Activated naive CD8-positive, alpha-beta T cell treated with anti-CD3 and anti-CD28 coated beads for 36 hours (primary cell): ENCODE measurements at regions not wholly inside any gene's neighbourhood (a gene's known extent, or its start where the extent isn't known, plus 50 kb on each side); places are given as distances from the start of the nearest gene placed in this dataset.

Source experiments
- DNase-seq: peaks from one replicate; pipeline ENCODE4 v3.0.0; 2021
- H3K27ac Mint-ChIP-seq: one replicate; pipeline ENCODE4 v1.8.0; 2022; ENCODE audit warnings: mild to moderate bottlenecking, moderate library complexity, mixed read lengths
- H3K27me3 Mint-ChIP-seq: one replicate; pipeline ENCODE4 v1.8.0; 2022; ENCODE audit warnings: mild to moderate bottlenecking, mixed read lengths
- H3K36me3 Mint-ChIP-seq: one replicate; pipeline ENCODE4 v1.8.0; 2021; ENCODE audit warnings: mild to moderate bottlenecking, mixed read lengths
- H3K4me1 Mint-ChIP-seq: one replicate; pipeline ENCODE4 v1.8.0; 2021; ENCODE audit warnings: mixed read lengths
- H3K4me3 Mint-ChIP-seq: one replicate; pipeline ENCODE4 v1.8.0; 2022; ENCODE audit warnings: mild to moderate bottlenecking, moderate library complexity, mixed read lengths
- H3K9me3 Mint-ChIP-seq: one replicate; pipeline ENCODE4 v1.8.0; 2022; ENCODE audit warnings: mixed read lengths

DNA sequence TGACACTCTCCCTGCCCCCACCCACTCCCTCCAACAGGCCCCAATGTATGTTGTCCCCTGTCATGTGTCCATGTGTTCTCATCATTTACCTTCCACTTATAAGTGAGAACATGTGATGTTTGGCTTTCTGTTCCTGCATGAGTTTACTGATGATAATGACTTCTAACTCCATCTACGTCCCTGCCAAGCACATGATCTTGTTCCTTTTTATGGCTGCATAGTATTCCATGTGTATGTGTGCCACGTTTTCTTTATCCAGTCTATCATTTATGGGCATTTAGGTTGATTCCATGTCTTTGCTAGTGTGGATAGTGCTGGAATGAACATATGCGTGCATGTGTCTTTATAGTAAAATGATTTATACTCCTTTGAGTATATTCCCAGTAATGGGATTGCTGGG, 100.0 kb upstream of the LHX5 start:
- Mint-ChIP-seq H3K36me3 (no peaks in the 10 kb centered on the region), H3K27me3 (peaks cover 4% of the 10 kb centered on the region)

DNA sequence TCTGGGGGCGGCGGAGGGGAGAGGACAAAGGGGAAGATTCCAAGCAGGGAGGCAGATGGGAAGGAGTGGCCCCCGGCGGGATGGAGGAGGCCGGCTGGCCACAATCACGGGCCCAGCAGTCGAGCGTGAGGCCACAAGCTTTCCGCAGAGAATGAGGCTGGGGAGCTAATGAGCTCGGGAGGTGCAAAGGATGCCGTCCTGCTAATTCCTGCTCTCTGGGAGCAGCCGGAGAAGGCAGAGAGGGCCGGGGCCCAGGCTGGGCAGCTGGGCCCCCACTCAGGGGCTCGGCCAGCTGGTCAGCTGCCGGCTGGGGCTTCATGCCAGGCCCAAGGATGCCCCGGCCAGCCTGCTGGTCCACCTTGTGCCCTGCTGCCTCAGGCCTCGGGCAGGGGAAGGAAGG, 98.1 kb upstream of the LHX5 start:
- no peaks in the 10 kb centered on the region for H3K4me1 Mint-ChIP-seq
- no peak overlapping the region for H3K27ac Mint-ChIP-seq
- no peaks in the 10 kb centered on the region for H3K36me3 Mint-ChIP-seq
- H3K4me3 Mint-ChIP-seq = no peak overlapping the region
- H3K9me3 Mint-ChIP-seq = no peaks in the 10 kb centered on the region
- peaks cover 17% of the 10 kb centered on the region for H3K27me3 Mint-ChIP-seq
- DNase-seq = no peak

More for the DNA sequence above, 100.0 kb upstream of the LHX5 start:
- no peak overlapping the region for H3K4me3 Mint-ChIP-seq
- no peaks in the 10 kb centered on the region for H3K4me1 Mint-ChIP-seq
- H3K9me3 Mint-ChIP-seq = no peaks in the 10 kb centered on the region
- no peak overlapping the region for H3K27ac Mint-ChIP-seq
- DNase-seq = no peak

DNA sequence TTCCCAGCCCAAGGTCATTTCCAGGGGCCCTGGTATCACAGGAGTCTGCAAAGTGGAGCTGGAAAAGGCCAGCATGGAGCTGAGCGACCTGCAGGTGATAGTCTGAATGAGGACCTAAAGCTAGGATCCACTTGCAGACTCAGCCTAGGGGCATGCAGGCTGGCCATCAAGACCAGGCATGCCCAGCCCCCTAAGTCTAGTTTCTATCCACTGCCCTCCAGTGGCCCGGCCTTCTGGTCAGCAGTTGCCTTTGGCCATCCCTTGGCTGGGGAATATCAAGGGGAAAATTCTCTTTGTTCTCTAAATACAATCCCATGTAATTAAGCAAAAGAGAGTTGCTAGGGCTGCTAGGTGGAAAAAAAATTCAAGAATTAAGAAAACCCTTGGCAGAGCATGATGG, 96.3 kb upstream of the LHX5 start:
- no peaks in the 10 kb centered on the region for H3K9me3 Mint-ChIP-seq
- H3K36me3 Mint-ChIP-seq = no peaks in the 10 kb centered on the region
- no peak overlapping the region for H3K27ac Mint-ChIP-seq
- no peak overlapping the region for H3K4me3 Mint-ChIP-seq
- H3K4me1 Mint-ChIP-seq = no peaks in the 10 kb centered on the region
- DNase-seq = no peak
- H3K27me3 Mint-ChIP-seq = peaks cover 21% of the 10 kb centered on the region

DNA sequence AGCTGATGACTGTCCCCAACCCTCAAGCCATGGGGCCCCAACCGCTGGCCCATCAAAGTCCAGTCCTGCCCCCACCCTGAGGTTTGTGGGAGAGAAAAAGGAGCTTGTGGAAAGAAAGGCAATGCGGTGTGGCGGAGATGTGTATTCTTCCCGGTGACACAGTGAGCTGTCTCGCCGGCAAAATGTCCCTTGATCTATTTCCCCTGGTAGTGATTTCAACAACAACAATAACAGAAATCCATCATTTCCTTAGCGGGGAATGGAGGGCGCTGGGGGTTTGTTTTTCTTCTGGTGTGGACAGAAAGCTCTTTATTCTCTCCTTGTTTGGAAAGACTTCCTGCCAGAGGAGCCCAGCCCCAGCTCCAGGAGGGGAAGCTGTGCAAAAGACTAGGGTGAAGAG, 93.7 kb upstream of the LHX5 start:
- Mint-ChIP-seq H3K9me3 (no peaks in the 10 kb centered on the region), H3K27ac (no peak overlapping the region), H3K4me1 (no peaks in the 10 kb centered on the region), H3K4me3 (no peak overlapping the region), H3K36me3 (no peaks in the 10 kb centered on the region), H3K27me3 (peaks cover 21% of the 10 kb centered on the region)
- DNase-seq = no peak

DNA sequence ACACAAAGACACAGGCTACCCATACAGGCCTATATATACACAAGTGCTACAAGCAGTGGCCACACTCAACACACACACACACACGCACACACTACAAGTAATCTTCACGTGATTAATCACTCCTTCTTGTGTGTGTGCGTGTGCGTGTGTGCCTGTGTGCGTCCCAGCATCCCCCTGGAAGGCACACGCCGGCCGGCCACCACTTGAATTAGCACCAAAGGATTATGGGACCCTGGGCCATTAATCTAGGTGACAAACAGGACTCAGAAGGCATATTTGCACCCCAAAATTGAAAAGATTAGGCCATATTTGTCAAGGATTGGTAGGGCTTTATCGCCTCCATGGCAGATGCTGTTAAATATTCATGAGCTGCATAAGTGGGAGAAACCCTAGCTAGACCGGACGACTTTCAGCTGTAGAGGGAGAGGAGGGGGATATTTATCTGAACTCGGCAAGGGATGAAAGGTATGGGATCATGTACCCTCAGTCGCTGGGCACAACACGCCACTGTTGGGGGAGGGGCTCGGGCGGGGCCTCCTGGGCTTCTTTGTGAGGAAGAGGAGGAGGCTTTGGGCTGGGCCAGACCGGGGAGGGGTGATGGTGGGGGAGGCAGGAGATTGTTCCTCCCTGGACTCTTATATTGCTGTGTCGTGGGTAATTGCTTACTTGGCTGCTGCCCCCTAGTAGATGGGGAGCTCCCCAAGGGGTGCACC, 89.6 kb upstream of the LHX5 start:
- H3K4me1 Mint-ChIP-seq = no peaks in the 10 kb centered on the region
- no peak for DNase-seq
- no peaks in the 10 kb centered on the region for H3K9me3 Mint-ChIP-seq
- no peaks in the 10 kb centered on the region for H3K36me3 Mint-ChIP-seq
- no peak overlapping the region for H3K27ac Mint-ChIP-seq
- H3K4me3 Mint-ChIP-seq = no peak overlapping the region
- H3K27me3 Mint-ChIP-seq = peaks cover 22% of the 10 kb centered on the region

DNA sequence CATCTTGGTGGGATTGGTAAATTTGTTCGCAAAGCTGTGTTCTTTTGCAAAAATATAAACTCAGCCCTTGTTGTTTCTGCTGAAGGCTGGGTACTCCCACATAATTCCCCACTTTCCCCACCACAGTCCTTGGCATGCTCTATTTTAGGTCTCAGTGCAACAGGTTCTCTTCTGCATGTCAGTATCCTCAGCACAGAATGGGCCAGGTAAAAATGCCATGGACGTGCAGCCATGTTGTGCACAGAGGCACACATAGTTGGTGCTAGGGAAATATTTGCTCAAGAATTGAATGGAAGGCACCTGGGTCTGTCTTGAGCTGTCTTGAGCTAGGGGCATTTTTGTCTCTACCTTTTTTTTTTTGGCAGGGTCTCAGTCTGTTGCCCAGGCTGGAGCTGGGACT, 87.8 kb upstream of the LHX5 start:
- Mint-ChIP-seq H3K9me3 (peaks cover 2% of the 10 kb centered on the region), H3K27me3 (peaks cover 10% of the 10 kb centered on the region), H3K4me3 (no peak overlapping the region), H3K4me1 (no peaks in the 10 kb centered on the region), H3K27ac (no peak overlapping the region), H3K36me3 (no peaks in the 10 kb centered on the region)
- DNase-seq = no peak

DNA sequence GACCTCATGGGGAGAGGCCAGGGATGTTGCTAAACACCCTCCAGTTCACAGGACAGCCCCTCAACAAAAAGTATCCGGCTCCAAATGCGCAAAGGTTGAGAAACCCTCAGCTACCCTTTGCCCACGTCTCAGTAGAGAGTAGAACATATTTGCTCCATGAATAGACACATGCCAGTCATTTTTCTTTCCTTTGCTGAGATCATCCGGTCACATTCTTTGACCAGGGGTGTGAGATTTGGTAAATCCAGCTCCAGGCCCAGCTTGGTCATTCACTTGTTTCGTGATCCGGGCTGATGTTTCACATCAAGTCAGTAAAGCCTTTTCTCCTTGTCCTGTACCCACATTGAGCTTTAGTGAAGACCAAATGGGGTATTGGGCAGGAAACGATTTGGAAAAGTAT, 83.6 kb upstream of the LHX5 start:
- no peak for DNase-seq
- Mint-ChIP-seq H3K4me1 (no peaks in the 10 kb centered on the region), H3K9me3 (peaks cover 4% of the 10 kb centered on the region), H3K27me3 (peaks cover 10% of the 10 kb centered on the region), H3K4me3 (no peak overlapping the region), H3K27ac (no peak overlapping the region), H3K36me3 (no peaks in the 10 kb centered on the region)

DNA sequence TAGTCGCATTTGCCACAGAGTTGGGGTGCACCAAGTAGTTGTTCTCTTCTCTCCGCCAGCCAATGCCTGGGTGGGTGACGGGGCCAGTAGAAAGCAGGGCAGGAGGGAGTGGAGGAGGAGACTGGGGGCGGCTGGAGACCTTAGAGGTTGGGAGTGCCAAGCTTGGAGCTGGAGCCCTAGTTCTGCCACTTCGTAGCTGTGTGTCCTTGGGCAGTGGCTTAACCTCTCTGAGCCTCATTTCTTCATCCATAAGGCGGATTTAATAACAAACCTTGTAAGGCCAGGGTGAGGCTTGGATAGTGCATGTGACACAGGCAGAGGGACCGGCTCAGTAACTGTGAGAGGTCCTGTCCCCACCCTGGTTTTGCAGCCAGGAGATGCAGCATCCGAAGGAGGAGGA, 81.1 kb upstream of the LHX5 start:
- no peak overlapping the region for H3K4me3 Mint-ChIP-seq
- no peak overlapping the region for H3K27ac Mint-ChIP-seq
- DNase-seq = no peak
- H3K4me1 Mint-ChIP-seq = no peaks in the 10 kb centered on the region
- H3K9me3 Mint-ChIP-seq = peaks cover 11% of the 10 kb centered on the region
- H3K36me3 Mint-ChIP-seq = no peaks in the 10 kb centered on the region
- peaks cover 16% of the 10 kb centered on the region for H3K27me3 Mint-ChIP-seq

DNA sequence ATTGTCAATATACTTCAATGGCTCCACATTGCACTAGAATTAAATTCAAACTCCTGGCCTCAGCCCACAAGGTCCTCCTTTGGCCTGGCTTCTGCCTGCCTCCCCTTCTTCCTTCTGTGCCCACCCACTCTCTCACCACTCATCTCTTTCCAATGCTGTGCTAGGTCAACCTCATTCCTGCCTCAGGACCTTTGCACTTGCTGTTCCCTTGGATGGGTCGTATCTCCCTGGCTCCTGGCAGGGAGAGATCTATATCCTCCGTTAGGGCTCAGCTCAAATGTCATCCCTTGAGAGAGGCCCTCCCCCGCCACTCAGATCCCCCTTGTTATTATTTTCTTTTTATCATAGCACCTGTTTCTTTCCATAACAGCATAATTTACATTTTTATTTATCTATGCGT, 79.9 kb upstream of the LHX5 start:
- Mint-ChIP-seq H3K4me3 (no peak overlapping the region), H3K27me3 (peaks cover 20% of the 10 kb centered on the region), H3K4me1 (no peaks in the 10 kb centered on the region), H3K36me3 (no peaks in the 10 kb centered on the region), H3K27ac (no peak overlapping the region), H3K9me3 (peaks cover 11% of the 10 kb centered on the region)
- DNase-seq = no peak

DNA sequence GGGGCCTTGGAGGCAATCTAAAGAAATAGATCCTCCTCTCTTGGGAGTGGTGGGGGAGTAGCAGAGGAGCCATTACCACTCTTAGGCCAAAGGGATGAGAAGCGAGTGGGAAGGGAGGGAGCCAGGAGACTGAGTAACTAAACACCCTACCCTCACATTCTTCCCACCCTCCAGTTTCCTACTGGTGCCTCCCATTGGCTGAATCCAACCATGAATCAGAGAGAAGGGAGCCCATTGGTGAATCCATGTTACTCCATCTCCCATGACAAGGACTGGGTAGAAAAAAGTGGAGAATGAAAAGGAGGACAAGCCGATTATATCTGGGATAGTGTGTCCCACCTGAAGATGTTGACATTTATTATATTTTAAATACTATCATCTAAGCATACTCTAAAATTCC, 76.8 kb upstream of the LHX5 start:
- no peak for DNase-seq
- peaks cover 10% of the 10 kb centered on the region for H3K9me3 Mint-ChIP-seq
- no peaks in the 10 kb centered on the region for H3K4me1 Mint-ChIP-seq
- H3K4me3 Mint-ChIP-seq = no peak overlapping the region
- H3K27ac Mint-ChIP-seq = no peak overlapping the region
- no peaks in the 10 kb centered on the region for H3K36me3 Mint-ChIP-seq
- H3K27me3 Mint-ChIP-seq = peaks cover 16% of the 10 kb centered on the region

DNA sequence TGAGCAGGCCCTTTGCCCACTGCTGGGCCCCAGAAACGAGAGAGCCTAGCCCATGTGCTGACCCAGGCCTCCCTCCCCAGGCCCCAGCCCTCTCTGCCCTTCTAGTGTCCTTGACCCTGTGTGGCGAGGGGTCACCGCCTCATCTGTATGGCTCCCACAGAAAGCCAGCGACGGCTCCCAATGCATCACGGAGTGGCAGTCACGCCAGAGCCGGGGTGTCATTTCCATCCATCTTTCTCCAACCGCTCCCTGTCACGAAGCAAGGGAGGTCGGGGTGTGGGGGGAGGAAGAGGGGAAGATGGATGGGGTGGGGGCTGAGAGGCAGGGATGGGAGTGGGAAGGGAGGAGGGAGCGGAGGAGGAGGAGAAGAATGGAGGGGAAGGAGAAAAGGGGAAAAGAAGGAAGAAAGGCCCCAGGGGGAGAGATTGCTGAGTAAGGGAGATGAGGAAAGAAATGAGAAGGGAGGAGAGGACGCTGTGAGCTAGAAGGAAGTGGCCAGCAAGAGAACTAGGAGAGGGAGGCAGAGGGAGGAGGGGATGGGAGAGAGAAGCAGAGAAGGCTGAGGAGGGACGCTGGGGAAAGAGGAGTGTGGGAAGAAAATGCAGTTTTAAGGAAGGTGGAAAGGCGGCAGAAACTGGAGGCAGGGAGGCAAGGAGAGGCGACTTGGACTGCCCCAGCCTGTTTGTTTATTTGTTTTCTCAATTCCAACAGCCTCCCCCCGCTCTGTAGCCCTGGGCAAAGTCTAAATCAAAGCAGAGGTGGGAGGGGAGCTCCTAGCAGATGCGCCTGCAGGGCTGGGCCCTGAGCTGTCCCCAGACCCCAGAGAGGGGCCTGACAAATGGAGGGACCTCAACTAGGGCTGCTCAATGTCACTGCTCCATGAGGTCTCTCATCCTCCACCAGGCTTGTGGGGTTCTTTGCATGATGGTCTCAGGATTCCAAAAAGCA, 75.5 kb upstream of the LHX5 start:
- H3K36me3 Mint-ChIP-seq = no peaks in the 10 kb centered on the region
- H3K9me3 Mint-ChIP-seq = peaks cover 10% of the 10 kb centered on the region
- H3K4me1 Mint-ChIP-seq = no peaks in the 10 kb centered on the region
- peaks cover 16% of the 10 kb centered on the region for H3K27me3 Mint-ChIP-seq
- no peak overlapping the region for H3K27ac Mint-ChIP-seq
- no peak for DNase-seq
- no peak overlapping the region for H3K4me3 Mint-ChIP-seq

DNA sequence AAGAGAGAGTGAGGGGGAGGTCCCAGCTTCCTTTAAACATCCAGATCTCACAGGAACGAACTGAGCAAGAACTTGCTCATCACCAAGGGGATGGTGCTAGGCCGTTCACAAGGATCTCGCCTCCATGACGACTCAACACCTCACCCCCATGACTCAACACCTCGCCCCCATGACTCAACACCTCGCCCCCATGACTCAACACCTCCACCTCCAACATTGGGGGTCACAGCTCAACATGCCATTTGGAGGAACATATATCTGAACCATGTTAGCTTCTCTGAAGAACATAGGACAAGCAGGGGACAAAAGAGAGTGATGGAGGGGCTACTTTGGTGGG, 66.0 kb upstream of the LHX5 start:
- no peaks in the 10 kb centered on the region for H3K4me1 Mint-ChIP-seq
- H3K4me3 Mint-ChIP-seq = no peak overlapping the region
- no peak overlapping the region for H3K27ac Mint-ChIP-seq
- peaks cover 26% of the 10 kb centered on the region for H3K27me3 Mint-ChIP-seq
- peaks cover 11% of the 10 kb centered on the region for H3K9me3 Mint-ChIP-seq
- DNase-seq = no peak
- H3K36me3 Mint-ChIP-seq = peaks cover 2% of the 10 kb centered on the region

DNA sequence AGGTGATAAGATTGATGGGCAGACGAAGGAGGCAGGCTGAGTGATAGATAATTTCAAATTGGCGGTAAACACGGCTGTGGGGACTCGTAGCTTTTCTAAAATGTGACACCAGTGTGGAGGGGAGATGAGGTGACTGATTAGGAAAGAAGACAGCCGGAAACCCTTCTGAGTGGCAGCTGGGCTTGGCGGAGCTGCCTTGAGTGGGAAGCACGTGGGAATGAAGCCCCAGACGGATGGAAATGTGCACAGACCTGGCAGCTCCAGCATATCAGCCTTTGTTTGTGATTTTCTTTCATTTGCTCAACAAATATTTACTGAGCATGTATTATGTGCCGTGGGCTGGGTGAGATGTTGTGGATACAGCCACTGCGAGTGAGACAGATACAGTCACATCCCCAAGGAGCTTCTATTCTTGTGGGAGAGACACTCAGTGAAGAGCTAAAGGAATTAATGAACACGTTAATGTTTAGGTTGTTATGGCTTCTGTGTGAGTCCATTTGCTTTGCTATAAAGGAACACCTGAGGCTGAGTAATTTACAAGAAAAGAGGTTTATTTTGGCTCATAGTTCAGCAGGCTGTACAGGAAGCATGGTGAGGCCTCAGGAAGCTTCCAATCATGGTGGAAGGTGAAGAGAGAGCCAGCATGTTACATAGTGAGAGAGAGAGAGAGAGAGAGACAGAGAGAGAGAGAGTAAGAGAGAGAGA, 65.5 kb upstream of the LHX5 start:
- Mint-ChIP-seq H3K27ac (no peak overlapping the region), H3K36me3 (peaks cover 2% of the 10 kb centered on the region), H3K4me1 (no peaks in the 10 kb centered on the region), H3K9me3 (peaks cover 11% of the 10 kb centered on the region), H3K4me3 (no peak overlapping the region), H3K27me3 (peaks cover 23% of the 10 kb centered on the region)
- DNase-seq = no peak

DNA sequence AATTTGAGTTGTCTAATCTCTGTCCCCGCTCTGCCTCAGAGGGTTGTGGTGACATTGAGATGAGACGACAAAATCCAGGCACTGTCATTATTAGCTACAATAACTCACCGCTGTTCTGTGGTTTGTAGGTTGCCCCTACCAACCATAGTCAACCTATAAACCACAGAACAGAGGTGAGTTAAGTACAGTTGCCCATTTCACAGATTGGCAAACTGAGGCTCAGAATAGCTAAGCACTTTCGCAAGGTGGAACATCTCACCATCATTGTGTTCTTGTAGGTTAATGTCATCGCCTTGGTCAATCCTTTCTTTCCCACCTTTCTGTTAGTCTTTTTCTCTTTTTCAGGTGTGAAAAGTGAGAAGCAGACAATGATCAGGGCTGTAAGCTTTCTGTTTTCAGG, 63.4 kb upstream of the LHX5 start:
- H3K27ac Mint-ChIP-seq = no peak overlapping the region
- no peak for DNase-seq
- no peaks in the 10 kb centered on the region for H3K4me1 Mint-ChIP-seq
- no peak overlapping the region for H3K4me3 Mint-ChIP-seq
- peaks cover 2% of the 10 kb centered on the region for H3K36me3 Mint-ChIP-seq
- peaks cover 16% of the 10 kb centered on the region for H3K27me3 Mint-ChIP-seq
- H3K9me3 Mint-ChIP-seq = peaks cover 11% of the 10 kb centered on the region

DNA sequence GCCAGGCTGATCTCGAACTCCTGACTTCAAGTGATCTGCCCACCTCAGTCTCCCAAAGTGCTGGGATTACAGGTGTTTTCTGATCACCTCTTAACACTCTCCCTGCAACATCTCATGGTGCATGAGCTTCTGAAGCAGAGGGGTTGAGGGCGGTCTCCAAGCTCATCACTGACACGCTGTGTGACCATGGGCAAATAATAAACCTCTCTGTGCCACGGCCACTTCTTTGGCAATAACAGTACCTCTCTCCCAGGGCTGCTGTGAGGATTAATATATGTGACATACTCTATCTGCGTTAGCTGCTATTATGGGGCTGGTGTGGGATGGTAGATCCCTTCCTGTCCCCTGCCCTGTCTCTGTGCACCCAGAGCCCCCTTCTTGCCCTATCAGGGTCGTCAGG, 62.9 kb upstream of the LHX5 start:
- DNase-seq = no peak
- Mint-ChIP-seq H3K27ac (no peak overlapping the region), H3K4me3 (no peak overlapping the region), H3K9me3 (peaks cover 11% of the 10 kb centered on the region), H3K4me1 (no peaks in the 10 kb centered on the region), H3K36me3 (peaks cover 2% of the 10 kb centered on the region), H3K27me3 (peaks cover 16% of the 10 kb centered on the region)
